GM19467 (cell line): ENCODE measurements at regions not wholly inside any gene's neighbourhood (a gene's known extent, or its start where the extent isn't known, plus 50 kb on each side); places are given as distances from the start of the nearest gene placed in this dataset.
A peak's percentile ranks its signal among the peaks of the same experiment; 100 is the strongest.

Experiments used
- ATAC-seq: cut with Tn5 transposase; IDR thresholded peaks from one replicate; pipeline ENCODE4 v1.9.1; 2021; ENCODE audit warnings: mild to moderate bottlenecking, moderate library complexity; ENCODE audit not compliant: unreplicated experiment

DNA sequence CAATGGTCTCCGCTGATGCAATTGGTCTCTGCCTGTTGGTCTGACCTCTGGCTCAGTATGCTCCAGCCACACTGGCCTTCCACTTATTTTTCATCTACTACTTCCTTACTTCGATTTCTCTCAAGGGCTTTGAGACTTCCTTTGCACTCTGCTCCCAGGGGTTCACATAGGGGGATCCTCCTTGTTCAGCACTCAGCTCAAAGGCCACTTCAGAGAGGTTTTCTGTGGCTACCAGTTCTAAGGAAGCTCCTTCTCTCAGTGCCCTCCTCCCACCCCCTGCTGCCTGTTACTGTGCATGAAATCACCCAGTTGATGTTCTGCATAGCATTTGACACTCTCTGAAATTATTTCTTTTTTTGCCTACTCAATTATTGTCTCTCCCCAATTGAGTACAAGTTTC, 476.4 kb downstream of the HS3ST3B1 start:
- ATAC-seq, result no peak

DNA sequence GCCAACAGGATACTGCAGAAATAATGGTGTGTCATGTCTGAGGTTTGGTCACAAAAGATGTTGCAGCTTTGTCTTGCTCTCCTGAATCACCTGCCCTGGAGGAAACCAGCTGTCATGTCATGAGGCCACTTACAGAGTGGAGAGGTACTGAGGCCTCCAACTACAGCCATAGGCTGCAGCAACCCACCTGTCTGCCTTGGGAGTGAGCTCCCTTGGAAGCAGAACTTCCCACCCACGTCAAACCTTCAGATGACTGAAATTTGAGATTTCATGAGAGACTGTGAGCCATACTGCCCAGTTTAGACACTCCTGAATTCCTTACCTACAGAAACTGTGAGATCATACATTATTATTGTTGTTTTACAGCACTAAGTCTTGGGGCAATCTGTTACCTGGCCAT, 475.9 kb downstream of the HS3ST3B1 start:
- ATAC-seq, result no peak

DNA sequence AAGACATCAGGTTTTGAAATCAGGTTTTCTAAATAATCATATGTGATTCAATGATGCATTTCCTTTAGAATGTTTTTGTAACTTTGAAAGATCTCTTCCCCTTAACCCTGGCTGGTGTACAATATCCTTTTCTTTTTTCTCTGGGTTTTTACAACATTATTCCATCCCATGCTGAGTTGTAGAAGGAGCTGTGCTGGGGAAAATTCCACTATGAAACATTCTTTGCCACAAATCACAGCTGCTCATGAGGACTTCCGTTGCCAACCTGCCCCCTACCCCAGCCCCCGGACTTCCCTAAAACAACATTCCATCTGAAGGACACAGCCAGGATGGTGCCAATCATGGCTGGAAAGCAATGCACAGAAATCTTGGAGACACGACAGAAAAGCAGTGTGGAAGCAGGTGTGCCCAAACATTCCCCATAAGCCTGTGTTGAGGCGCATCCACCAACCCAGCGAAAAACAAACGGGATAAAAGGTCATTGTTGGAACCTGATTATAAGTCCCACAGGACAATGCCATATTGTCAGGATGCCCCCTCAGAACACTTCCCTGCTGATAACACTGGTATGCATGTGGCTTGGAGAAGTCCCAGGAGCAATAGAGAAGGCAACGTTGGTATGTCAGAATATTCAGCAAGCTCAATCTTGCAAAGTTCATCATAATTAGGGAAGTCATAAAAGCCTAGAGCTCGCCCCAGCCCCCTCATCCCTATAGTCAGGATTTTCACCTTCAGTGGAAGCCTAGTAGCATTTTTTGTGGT, 475.0 kb downstream of the HS3ST3B1 start:
- ATAC-seq, result no peak

DNA sequence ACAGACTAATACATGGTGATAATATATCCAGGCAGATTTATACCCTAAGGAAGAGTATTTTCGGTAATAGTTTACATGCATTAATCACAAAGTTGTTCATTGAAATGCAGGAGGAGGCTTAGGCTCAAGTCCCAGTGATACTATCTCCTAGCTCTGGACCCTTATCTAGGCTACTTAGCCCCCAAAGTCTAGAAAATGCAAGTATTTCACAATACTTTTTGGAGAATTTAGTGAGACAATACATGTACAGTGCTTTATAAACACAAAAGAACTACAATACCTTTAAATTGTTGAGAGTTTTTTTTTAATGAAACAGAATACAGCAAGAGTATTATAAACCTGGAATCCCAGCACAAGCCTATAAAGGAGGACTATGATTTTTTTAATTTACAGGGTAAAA, 473.9 kb downstream of the HS3ST3B1 start:
- no peak for ATAC-seq

DNA sequence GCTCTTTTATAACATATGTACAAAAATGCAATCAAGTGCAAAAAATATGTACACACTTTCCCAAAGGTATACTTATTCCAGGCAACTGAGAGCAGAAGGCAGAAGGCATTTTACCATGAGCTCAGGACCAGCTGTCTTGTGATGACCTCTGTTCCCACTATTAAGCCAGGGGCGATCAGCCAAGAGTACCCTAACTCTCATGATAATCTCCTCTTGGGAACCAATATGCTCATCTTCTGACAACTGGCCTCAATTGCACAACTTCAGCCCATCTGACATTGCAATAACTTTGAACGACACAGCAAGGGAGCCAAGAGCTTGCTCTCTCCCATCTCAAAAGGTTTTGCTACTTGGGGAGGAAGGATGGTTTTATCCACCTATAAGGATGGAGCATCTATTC, 471.9 kb downstream of the HS3ST3B1 start:
- ATAC-seq, result no peak

DNA sequence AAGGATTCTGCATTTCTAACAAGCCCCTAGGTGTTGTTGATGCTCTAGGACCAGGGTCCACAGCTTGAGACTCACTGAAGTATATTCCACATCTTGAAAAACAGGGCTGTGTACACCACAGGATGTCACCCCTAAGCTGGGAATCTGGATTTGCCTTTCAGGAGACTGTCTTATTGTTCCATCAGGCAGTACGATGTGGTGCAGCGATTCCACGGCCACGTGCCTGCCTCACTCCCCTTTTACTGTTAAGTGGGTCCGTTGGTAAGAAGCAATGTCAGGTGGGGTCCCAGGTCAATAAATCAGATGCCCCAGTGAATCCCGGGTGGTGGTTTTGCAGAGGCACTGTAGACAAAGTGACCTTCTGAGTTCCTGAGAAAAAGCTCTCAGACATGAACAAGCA, 470.7 kb downstream of the HS3ST3B1 start:
- no peak for ATAC-seq

DNA sequence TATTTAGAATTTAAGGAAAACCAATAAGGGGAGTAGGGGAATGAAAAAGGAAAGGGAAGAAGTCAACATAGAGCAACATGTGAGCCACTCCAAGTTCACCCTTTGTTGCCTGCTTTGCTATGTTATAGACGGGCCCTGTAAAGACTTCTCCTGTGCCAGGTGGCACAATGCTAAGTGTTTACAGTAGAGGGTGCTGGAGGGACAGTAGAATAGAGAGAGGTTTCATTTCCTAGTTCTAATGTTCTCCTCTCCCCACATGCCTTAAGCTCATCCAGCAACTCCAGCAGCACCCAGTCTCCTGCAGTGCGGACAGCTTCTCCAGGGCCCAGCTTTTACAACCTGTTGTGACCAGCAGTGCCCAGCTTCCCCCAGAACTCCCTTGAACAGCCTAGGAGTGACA, 468.0 kb downstream of the HS3ST3B1 start:
- ATAC-seq, result no peak

DNA sequence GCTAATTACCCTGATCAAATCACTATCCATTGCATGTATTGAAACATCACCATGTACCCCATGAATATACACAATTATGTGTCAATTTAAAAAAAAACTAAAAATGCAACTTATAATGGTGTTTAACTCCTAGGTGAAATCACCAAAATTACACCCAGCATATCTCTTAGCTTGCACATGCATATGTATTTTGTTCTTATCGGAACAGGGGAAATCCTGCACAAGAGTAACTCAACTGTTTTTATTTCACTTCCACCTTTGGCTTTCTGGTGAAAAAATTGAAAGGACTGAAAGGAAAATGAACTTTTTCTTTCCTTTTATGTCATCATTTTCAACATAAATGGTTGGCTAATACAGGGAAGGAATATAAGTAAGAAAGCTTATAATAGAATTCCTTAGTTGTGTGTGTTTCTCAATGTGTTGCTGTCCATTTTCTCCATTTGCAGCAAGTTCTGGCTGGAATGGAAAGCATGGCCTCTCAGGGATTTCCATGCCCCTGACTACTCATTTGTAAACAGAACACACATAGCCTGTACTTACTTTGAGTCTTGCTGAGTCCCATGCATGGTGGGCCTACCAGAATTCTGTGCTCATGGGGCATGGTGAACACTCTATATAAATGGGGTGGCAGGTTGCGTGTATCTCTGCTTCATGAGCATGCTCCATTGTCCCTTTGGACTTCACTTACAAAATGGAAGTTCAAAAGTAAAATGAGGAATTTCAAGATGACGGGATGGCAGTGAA, 462.0 kb downstream of the HS3ST3B1 start:
- no peak for ATAC-seq

DNA sequence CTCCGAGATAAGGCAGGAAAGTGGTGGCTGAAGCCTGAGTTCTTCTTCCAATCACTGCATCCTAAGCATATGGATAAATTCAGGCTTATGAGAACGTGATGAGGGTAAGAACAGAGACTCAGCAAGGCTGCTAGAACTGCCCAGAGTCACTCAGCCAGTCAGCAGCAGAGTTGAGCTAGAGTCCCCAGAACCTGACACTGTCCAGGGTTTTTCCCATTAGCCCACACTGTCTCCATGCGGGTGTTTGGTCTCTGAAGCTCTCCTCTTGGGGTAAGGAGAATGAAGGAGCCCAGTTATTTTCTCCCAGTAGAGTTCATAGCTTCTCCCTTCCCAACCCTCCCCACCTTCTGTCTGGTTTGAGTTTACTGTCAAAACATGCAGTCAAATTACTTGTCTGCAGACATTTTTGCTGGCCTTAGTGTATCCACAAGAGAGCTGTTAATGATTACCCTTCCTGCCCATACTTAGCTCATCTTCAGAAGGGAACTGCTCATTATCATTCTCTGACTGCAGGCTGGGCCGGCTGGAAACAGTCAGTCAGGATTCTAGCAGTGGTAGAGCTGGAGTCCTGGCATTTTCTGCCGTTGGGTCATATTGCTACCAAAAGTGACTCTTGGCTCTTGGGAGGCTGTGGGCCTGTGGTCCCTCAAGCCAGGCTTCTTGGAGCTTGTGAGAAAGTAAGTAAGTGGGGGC, 460.0 kb downstream of the HS3ST3B1 start:
- no peak for ATAC-seq

DNA sequence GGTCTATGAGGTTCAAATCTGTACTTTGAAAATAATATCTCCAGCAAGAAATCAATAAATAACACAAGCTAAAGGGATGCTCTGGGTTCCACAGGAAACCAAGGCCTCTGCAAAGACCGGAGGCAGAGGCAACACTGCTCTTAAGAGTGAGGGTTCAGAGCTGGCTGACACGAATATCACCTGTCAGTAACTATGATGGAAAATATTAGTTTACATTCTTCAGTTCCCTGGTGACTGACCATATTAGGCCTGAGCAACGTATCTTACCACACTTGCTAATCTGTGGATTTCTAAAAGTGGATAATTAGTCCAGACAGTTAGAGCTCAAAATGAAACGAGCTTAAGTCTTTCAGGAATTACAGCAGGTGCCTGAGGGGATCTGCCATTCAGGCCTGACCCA, 459.3 kb downstream of the HS3ST3B1 start:
- ATAC-seq, result no peak

DNA sequence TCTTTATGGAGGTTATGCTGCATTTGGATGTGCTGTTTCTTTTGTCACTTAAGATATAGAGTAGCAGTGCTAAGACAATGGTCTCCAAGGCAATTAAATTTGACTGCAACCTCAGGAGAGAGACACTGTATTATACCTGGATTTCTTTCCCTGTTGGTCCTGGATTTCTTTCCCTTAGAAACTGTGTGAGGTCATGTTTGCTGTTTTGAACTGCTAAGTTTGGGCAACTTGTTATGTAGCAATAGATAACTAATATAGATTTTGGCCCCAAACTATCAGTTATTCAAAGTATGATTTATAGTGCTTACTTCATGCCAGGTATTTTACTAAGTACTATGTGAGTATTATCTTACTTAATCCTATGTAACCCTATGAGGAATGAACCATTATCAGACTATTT, 458.4 kb downstream of the HS3ST3B1 start:
- ATAC-seq, result no peak

DNA sequence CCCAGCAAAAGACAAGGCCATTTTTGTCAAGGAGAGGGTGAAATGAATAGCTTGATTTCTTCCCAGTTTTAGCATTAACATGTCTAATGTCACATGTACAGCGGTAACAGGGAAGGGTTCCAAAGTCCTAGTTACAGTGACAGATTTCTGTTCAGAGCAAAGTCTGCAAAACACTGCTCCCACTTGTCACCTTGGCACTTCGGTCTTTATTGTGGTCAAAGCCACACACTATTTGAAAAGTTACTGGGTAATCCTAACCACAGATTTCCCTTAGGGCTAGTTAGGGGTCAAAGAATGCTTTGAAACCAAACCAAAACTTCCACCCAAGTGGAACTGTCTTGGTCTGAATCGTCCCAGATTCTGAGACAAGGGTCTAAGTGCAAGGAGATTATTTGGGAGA, 455.6 kb downstream of the HS3ST3B1 start:
- no peak for ATAC-seq

DNA sequence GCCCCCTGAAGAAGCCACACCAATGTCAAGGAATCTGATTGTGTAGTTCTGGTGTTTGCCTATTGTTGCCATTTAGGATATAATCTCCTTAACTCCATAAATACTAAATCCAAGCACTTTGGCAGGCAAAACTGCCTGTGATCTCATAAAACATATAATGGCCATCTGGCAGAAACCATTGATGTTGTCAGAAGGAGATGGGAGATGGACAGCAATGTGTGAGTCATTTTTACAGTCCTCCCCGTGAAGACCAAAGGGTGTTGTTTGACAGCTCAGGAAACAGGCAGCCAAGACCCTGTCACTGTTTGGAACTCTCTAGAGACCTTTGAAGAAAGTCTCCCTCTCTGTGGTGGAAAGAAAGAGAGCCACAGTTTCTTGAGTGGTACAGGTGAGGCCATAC, 454.1 kb downstream of the HS3ST3B1 start:
- no peak for ATAC-seq

DNA sequence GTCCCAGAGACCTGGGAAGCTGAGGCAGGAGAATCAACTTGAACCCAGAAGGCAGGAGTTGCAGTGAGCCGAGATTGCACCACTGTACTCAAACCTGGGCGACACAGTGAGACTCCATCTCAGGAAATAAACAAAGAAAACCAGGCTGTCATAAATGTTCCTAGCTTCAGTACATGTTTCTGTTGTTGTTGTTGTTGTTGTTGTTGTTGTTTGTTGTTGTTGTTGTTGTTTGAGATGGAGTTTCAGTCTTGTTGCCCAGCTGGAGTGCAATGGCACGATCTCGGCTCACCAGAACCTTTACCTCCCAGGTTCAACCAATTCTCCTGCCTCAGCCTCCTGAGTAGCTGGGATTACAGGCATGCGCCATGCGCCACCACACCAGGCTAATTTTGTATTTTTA, 452.5 kb downstream of the HS3ST3B1 start:
- no peak for ATAC-seq

DNA sequence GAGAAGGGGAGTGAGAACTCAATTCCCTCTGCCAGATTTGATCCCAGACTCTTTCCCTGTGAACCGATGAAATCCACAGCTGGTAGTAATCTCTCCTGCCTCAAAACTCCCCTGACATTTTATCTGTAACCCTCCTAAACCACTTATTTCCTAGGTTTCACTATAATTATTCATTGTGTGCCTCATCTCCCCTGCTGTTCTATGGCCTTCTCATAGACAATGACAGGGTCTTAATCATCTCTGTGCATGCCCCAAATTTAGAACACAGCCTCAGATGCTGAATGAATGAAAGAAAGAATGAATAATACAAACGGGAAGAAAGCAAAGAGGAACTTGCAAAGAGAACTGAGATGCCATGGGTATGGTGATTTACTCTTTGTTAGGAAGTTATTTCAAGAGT, 451.1 kb downstream of the HS3ST3B1 start:
- no peak for ATAC-seq

DNA sequence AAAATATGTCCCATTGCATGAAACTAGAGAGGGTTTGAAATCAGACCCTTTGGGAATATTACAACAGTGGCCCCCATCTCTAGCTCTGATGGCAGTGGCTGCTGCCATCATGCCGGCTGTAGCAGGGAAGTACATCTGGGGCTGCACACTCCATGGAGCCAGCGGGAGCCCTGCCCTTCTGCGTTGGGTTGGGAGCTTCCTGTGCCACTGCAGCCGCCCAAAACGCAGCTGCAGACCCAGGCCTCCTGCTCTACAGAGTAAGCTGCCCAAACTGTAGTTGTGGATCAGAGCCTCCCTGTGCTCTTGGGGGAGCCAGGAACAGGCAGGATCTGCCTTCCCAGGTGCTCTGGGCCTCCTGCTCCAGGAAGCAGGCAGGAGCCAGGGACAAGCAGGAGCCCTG, 450.0 kb downstream of the HS3ST3B1 start:
- no peak for ATAC-seq

DNA sequence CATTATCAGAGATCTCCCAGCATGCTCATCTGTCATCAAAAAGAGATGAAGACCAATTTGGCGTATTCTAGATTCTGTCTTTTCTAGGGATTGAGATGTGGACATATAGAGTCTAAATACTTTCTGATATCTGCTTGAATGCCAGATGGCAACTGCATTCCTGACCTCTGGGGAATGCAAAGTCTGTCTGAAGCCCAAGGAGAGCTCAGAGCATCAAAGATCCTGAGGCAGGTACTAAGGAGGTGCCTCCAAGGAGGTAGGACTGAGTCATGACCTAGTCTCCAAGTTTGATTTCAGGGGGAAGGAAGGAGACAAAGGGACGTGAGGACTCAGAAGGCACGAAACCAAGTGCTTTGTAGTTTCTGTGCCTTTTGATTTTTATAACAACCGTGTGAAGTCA, 448.4 kb downstream of the HS3ST3B1 start:
- no peak for ATAC-seq

DNA sequence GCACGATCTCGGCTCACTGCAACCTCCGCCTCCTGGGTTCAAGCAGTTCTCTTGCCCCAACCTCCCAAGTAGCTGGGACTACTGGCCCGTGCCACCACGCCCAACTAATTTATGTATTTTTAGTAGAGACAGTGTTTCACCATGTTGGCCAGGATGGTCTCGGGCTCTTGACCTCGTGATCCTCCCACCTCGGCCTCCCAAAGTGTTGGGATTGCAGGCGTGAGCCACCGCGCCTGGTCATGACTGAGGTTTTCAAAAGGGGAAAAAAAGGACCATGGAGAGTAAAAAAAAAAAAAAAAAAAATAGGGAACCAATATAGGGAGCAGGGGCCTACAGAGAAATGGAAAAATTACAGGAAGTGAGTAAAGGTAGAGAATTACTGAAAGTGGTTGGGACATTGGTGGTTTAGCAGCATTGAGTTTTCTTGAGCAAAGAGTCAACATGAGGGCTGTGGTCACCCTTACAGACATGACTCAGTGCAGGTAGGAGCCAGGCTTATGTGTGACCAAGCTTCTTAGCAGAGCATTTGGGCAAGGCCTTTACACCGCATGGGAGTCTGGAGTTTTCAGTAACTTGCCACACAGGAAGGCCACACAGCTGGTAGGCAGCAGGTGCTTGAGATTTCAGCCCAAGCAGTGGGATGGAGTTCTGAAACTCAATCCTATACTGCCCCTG, 447.3 kb downstream of the HS3ST3B1 start:
- ATAC-seq, result peak; percentile 68

DNA sequence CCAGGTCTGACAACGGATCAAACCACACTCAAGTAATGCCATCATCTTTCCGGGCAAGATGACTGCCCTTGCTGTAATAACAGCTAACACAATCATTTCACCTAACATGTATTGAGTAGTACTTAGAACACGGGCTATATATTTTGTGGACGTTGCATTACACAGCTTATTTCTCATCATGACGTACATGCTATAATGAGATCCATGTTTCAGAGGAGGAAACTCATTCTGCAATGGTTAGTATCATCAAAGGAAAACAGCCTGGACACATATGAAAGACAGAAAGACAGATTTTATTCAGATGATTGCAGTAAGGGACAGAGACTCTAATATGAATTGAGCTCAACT, 446.7 kb downstream of the HS3ST3B1 start:
- no peak for ATAC-seq

DNA sequence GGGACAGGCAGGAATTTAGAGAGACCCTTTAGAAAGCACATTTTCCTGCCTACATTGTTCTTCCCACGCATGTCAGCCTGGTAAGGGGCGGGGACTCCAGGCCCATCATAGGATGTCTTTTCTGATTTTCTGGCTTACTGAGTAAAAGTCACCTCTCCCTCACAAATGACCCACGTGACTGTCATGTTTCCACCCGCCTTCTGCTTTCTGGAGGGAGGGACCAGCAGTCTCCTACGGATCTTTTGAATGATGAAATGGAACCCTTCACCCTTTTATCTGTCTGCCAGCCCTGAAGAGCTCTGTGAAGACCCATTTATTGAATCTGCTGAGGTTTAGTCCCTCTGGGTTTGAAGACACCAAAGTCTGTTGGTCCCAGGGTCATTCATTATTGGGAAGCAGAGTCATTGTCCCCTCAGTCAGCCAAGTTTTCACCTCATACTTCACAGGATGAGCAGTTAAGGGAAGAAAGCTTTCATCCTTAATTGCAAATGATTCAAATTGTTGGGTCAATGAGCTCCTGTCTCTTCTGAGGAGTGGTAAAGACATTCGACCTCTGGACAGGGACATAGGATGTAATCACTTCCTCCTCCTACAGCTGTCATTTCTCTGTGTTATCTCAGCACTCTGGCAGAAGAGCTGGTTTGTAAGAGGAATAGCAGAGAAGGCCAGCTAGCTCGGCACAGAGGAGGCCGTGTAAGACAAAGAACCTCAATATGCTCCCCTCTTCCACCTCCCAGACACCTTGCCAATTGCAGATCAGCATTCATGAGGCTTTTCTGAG, 446.1 kb downstream of the HS3ST3B1 start:
- no peak for ATAC-seq

DNA sequence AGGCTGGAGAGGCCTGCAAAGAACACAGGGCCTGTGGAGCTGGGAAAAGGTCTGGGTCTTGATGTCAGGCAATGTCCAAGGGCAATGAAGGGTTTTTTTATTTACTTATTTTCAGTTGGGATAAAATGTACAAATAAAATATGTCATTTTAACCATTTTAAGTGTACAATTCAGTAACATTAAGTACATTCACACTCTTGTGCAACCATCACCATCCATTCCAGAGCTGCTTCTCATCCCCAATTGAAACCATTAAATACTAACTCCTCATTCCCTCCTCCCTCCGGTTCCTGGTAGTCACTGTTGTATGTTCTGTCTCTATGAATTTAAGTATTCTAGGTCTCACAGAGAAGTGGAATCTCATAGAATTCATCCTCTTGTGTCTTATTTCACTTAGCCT, 444.7 kb downstream of the HS3ST3B1 start:
- no peak for ATAC-seq
